Anterior cingulate cortex (tissue), 58 donors: ENCODE measurements at regions not wholly inside any gene's neighbourhood (a gene's known extent, or its start where the extent isn't known, plus 50 kb on each side); places are given as distances from the start of the nearest gene placed in this dataset.
"Not testable (repeated sequence)": the region's sequence is repeated elsewhere in the genome, so short reads cannot be mapped to it uniquely, and the experiment has no call there.

Experiments
- DNase-seq, 58 donors: peaks; one replicate each; lab custom pipeline; 2025; lab: John Stamatoyannopoulos, UW

DNA sequence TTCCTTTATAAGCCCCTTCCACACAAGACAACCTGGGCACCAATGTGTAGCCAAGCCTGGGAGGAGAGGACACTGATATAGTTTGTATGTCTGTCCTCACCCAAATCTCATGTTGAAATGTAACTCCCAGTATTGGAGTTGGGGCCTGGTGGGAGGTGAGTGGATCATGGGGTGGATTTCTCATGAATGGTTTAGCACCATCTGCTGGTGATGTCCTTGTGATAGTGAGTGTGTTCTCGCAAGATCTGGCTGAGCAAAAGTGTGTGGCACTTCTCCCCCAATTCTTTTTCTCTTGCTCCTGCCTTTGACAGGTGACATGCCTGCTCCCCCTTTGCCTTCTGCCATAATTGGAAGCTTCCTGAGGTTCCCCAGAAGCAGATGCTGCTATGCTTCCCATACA is 135.8 kb downstream of the USP31 start:
- no peak for DNase-seq

DNA sequence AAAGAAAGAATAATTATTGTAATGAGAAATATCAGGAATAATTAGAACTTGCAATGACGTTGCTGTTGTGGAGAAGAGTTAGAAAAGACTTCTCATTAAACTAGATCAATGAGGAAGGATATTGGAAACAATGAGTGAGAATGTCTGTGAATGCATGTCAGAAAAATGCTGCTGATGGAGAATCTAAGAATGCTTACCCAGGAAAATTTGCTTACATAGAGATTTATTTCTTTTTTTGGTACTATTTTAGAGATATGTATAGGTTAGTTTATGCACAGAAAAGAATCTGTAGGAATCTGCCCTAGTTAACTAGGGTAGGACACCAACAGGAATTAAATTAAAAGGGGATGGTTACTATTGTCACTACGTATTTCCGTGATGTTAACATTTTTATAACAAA is 140.2 kb downstream of the USP31 start:
- no peak for DNase-seq

DNA sequence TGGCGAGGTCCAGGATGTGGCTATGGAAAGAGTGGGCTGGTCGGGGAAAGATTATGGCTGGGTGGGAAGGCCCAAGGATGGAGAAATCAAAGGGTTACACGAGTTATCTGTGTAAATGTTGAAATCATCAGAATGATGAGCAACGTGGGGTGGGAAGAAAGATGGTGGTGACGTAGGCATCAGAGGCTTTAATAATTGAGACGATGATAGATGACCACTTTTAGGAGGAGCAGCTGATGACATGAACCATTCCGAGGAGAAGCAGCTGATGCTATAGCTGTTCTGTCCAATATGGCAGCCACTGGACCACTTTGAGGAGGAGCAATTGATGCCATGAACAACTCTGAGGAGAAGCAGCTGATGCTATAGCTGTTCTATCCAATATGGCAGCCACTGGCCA is 141.2 kb downstream of the USP31 start:
- no peak for DNase-seq

DNA sequence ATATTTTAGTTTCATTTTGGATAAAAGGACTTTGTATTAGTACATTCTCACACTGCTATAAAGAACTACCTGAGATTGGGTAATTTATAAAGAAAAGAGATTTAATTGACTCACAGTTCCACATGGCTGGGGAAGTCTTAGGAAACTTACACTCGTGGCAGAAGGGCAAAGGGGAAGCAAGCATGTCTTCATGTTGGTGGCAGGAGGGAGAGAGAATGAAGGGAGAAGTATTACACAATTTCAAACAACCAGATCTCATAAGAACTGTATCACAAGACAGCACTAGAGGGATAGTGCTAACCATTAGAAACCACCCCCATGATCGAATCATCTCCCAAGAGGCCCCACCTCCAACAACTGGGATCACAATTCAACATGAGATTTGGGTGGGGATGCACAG is 142.9 kb downstream of the USP31 start:
- no peak for DNase-seq

DNA sequence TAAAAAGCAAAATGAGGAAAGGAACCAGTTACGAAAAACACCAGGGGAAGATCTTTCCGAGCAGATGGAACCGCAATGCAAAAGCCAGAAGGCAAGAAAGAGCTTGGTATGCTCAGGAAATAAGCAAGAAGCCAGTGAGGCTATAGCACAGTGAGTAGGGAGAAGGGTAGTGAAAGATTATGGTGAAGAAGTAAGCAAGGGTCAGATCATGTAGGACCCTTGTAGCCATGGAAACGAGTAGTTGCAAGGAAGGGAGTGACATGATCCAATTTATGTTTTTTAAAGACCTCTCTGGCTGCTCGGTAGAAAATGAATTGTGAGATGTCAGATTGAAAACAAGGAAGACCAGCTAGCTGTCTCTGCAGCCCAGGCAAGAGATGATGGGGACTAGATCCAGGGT is 143.3 kb downstream of the USP31 start:
- DNase-seq, result no peak

DNA sequence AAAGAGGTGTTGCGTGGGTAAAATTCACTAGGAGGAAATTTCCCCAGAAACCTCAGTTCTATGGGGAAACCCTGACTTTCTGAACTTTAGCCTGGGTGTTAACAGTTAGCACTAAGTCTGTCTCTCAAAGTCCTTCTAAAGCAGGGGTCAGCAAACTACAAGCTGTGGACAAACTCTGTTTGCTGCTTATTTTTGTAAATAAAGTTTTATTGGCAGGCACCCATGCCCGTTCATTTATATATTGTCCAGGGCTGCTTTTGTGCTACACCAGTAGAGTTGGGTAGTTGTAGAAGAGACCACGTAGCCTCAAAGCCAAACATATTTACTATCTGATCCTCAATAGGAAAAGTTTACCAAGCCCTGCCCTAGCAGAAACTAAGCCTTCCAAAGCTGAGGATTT is 159.7 kb downstream of the USP31 start:
- DNase-seq, result no peak

DNA sequence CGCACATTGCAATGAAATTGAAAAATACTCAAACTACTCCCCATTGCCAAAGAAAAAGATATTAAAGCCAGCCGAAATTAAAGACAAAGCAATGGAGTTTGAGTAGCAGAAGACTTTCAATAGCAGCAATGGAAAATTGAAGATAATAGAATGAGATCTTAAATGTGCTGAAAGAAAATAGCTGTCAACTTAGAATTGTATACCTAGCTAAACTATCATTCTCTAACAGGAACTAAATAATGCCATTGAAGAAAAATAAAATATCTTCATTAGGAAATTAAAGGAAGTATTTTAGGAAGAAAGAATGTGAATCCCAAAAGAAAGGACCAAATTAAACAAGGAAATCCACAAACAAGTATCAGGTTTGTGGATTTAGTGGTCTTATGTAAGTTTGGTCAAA is 165.6 kb downstream of the USP31 start:
- DNase-seq, result no peak

DNA sequence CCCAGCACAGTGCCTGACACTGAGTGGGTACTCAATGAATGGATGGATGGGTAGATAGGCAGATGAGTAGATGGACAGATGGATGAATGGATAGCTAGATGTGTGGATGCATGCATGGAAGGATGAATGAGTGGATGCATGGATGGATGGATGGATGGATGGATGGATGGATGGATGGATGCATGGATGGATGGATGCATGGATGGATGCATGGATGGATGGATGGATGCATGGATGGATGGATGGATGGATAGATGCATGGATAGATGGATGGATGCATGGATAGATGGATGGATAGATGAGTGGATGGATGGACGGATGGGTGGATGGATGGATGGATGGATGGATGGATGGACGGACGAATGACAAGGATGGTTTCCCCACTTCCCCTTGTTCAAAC is 166.6 kb downstream of the HS3ST2 start:
- DNase-seq, result not testable (repeated sequence)

DNA sequence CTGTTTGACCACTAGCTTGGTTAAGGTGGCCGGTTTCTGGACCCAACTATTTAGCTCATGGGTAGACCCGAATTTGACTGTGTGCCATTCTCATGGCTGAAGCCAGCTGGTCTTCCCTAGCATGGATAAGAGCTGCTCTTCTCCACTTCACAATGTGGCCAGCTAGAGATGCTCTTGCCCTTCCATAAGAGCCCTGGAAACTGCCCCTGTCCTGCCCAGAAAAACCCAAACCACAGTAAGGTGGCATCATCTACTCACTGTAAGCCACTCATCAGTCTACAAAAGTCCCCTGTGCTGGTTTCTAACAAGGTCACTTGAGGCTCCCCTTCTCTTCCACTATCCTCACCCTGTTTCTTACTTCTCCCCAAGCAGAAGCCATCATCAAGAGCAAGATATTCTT is 165.1 kb downstream of the HS3ST2 start:
- DNase-seq, result peak in 7 of 58 donors; percentile 1 to 32 (median 14)

DNA sequence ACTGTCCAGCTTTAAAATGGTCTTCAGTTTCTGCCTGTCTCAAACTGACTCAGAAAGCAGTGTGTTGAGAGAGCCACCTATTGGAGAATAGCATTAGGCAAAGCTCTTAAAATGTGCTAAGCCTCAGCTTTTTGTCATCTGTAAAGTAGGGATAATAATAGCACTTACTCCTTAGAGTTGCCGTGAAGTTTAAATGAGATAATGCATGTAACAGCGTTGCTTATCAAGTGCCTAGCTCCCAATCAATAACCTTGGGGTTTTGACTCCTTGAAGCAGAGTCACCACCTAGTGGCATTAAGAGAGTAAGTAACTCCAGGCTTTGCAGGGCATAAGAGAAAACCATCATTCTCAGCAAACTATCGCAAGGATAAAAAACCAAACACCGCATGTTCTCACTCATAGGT is 163.3 kb downstream of the HS3ST2 start:
- peak in 3 of 58 donors; percentile 1 to 10 (median 1) for DNase-seq

DNA sequence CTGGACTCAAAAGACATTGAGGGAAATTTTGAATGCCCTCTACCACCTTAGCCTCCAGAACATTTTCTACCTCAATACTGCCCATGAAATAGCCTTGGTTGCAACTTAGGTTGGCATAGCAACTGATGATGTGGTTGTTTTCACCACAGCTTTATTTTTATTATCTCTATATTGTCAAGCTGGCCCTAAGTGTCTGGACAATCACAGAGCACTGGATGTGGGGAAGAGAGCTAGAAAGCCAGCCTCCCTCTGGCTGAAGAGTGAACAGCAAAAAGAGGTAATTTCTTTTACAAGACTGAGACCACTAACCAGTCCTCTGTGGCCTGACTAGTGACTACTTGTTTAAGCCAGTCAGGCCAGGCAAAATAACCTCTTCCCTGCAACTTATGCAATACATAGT is 159.6 kb downstream of the HS3ST2 start:
- no peak for DNase-seq

DNA sequence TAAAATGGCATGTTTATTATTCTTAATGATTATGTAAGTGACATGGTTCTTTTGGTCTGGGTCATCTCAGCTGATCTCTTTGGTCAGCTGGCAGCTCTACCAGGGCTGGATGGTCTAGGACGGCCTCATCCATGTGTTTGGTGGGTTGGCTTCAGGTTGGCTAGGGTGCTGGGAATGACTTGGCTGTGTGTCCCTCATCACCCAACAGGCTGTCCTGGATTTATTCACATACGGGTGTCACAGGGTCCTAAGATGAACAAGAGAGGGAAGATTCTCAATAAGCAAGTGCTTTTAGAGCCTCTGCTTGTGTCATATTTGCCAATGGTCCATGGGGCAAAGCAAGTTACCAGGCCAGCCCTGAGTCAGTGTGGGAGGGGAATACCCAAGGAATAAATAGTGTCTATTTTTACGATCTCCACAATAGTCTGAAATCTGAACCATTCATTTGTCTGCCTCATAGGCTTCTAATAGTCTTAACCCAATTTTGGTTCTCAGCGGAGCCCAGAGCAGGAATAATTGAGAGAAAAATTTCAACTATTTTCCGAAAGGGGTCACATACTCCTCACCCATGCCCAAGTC is 157.5 kb downstream of the HS3ST2 start:
- DNase-seq, result no peak

DNA sequence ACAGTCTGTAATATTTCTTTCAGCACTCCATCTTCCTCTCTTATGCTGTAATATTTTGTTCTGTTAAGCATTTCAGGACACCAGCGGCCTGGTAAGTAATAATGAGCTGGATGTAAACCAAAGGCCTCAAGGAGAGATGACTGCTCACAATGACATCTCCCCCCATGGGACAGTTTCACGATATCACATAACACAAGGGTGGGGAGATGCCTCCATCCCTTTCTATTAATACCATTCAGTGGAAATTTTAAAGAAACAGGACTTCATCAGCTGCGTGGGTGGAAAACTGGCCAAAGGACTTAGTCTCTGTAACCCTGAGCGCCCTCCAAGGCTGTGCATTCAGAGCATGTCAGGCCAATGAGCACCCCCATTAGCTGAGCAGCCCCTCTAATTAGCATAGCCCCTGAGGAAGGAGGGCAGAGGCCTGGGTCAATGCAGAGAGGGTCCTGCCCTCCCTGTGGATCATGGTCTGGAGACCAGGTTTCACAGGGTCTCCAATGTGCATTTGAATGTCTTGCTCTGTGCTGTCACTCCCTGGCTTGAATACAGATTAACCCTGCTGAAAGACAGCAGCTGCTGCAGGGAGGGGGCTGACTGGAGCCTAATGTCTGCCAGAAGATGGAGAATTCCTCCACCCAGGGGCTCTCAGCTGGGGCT is 156.4 kb downstream of the HS3ST2 start:
- no peak for DNase-seq

DNA sequence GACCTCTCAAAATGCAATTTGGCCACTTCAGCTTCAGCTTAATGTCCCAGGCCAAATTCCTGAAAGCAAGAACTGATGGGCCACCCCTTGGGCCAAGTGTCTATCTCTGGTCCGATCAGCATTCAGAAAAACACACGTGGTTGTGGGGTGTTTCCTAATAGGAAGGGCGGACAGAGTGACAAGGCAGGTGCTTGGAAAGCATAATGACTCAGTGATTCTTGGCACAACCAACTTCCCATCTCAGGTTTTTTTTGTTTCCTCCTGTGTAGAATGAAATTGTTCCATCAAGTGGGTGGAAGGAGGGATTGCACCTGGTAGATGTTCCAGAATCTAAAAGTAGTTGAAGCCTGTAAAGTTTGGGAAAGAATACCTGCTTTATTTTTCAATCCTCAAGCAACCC is 155.6 kb downstream of the HS3ST2 start:
- no peak for DNase-seq

DNA sequence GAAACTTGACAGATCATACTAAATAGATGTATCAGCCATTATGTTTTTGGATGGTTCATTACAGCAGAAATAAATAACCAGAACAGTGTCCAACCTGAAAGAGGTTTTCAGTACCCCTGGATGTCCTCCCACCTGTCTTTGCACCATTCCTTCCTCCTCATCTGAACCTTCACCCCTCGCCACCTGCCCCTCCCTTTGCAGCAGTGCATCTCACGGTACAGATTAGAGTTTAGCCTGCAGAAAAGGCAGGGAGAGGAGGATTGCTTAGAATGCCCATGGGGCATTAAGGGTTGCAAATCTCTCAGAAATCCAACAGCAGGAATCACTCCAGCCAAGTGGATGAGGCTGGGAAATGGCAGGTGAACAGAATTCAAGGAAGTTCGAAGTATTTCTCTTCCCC is 155.0 kb downstream of the HS3ST2 start:
- DNase-seq, result no peak

DNA sequence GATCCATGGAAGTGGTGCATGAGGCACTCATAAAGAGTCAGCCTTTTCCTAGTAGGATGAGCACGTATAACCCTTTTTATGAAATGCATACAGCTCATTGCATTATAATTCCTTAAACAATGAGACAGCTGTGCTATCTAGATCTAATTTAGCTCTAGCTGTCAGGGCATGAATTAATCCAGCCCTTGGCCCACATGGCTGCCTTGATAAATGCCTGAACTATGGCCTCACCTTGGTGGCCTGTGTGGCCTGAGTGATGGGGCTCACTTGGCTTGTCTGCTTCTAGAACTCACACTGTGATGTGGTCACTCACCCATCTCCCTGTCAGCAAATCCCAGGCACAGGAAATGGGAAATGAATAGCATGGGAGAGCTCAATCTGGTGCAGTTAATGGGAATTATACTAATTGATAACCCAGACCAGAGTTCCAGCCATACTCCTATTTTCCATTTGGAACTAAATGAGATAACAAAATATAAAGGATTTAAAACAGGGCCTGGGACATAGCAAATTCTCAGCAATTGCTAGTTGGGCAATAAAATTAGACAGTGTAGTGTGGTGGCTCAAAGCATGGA is 153.6 kb downstream of the HS3ST2 start:
- DNase-seq, result no peak
